GM12878 (cell line): ENCODE measurements at regions not wholly inside any gene's neighbourhood (a gene's known extent, or its start where the extent isn't known, plus 50 kb on each side); places are given as distances from the start of the nearest gene placed in this dataset.

ENCODE experiments used
- BRCA1 ChIP-seq: IDR thresholded peaks from 2 replicates; pipeline ENCODE4 v1.6.1; 2011; ENCODE audit warnings: low read depth, low read length, improper control_type of control experiment
- CBX3 ChIP-seq: fragments of 200-600 bp; sonication (generic); IDR thresholded peaks from 2 replicates; pipeline ENCODE4 v1.6.1; 2016; ENCODE audit warnings: low read depth, borderline replicate concordance
- CREM ChIP-seq: IDR thresholded peaks from 2 replicates; pipeline ENCODE4 v1.6.1; 2014; ENCODE audit warnings: antibody characterized with exemption, low read depth
- HSF1 ChIP-seq: fragments of 150-350 bp; IDR thresholded peaks from 2 replicates; pipeline ENCODE4 v1.6.1; 2014; ENCODE audit warnings: mild to moderate bottlenecking, low read depth, low read length
- POLR2AphosphoS5 ChIP-seq: IDR thresholded peaks from 2 replicates; pipeline ENCODE4 v1.6.1; 2011; ENCODE audit warnings: mild to moderate bottlenecking, low read length, inconsistent platforms
- RAD51 ChIP-seq: fragments of 450-650 bp; IDR thresholded peaks from 2 replicates; pipeline ENCODE4 v1.6.1; 2016; ENCODE audit warnings: moderate library complexity, mild to moderate bottlenecking, inconsistent platforms
- SUZ12 ChIP-seq: fragments of 200-600 bp; sonication (generic); IDR thresholded peaks from one replicate; pipeline ENCODE4 v1.6.1; 2018; ENCODE audit warnings: antibody characterized with exemption, mild to moderate bottlenecking; ENCODE audit not compliant: unreplicated experiment
- TF ChIP-seq, protein P1 (sequence below): IDR thresholded peaks from 2 replicates; pipeline ENCODE4 v1.6.1; 2011; ENCODE audit warnings: borderline replicate concordance, low read depth, mild to moderate bottlenecking, moderate library complexity, low read length; ENCODE audit not compliant: insufficient read depth, poor library complexity, severe bottlenecking
- TF ChIP-seq, protein P2 (sequence below): fragments of 450-650 bp; IDR thresholded peaks from 2 replicates; pipeline ENCODE4 v1.6.1; 2016; ENCODE audit warnings: mild to moderate bottlenecking

GRCh38 chr10:43963379-43963778 lies 314.7 kb upstream of the ZNF32 start (continued):
- TF ChIP-seq BRCA1 (no peak), CBX3 (no peak), HSF1 (no peak), SUZ12 (no peak), CREM (no peak), POLR2AphosphoS5 (no peak), RAD51 (no peak)
- TF ChIP-seq, protein P1, sequence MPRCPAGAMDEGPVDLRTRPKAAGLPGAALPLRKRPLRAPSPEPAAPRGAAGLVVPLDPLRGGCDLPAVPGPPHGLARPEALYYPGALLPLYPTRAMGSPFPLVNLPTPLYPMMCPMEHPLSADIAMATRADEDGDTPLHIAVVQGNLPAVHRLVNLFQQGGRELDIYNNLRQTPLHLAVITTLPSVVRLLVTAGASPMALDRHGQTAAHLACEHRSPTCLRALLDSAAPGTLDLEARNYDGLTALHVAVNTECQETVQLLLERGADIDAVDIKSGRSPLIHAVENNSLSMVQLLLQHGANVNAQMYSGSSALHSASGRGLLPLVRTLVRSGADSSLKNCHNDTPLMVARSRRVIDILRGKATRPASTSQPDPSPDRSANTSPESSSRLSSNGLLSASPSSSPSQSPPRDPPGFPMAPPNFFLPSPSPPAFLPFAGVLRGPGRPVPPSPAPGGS, result no peak
- TF ChIP-seq, protein P2, sequence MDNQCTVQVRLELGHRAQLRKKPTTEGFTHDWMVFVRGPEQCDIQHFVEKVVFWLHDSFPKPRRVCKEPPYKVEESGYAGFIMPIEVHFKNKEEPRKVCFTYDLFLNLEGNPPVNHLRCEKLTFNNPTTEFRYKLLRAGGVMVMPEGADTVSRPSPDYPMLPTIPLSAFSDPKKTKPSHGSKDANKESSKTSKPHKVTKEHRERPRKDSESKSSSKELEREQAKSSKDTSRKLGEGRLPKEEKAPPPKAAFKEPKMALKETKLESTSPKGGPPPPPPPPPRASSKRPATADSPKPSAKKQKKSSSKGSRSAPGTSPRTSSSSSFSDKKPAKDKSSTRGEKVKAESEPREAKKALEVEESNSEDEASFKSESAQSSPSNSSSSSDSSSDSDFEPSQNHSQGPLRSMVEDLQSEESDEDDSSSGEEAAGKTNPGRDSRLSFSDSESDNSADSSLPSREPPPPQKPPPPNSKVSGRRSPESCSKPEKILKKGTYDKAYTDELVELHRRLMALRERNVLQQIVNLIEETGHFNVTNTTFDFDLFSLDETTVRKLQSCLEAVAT, result no peak
